ENCODE measurements at regions not wholly inside any gene's neighbourhood (a gene's known extent, or its start where the extent isn't known, plus 50 kb on each side); places are given as distances from the start of the nearest gene placed in this dataset.

- TF ChIP-seq CTCF (IDR thresholded peaks at IDR 0.05) (no peak), POLR2A (IDR thresholded peaks at IDR 0.05) (no peak), POLR2AphosphoS5 (IDR thresholded peaks at IDR 0.05; ENCODE audit: insufficient read depth in 1 of 2, low read depth in 1 of 2) (no peak)
Measured at GRCh38 chr21:15276243-15276642, 211.4 kb upstream of the NRIP1 start.

Measured in vagina (tissue), 2 donors.